NOMO-1 treated with dmso at 0.1 percent for 144 hours (cell line): ENCODE measurements at regions not wholly inside any gene's neighbourhood (a gene's known extent, or its start where the extent isn't known, plus 50 kb on each side); places are given as distances from the start of the nearest gene placed in this dataset.
A peak's percentile ranks its signal among the peaks of the same experiment; 100 is the strongest.
"Not testable (repeated sequence)": the region's sequence is repeated elsewhere in the genome, so short reads cannot be mapped to it uniquely, and the experiment has no call there.

Experiments used
- DNase-seq: peaks from one replicate; lab custom pipeline; 2025; ENCODE audit not compliant: unreplicated experiment; lab: John Stamatoyannopoulos, UW

GRCh38 chr2:121068851-121069250 lies 216.2 kb downstream of the TFCP2L1 start:
- no peak for DNase-seq

DNA sequence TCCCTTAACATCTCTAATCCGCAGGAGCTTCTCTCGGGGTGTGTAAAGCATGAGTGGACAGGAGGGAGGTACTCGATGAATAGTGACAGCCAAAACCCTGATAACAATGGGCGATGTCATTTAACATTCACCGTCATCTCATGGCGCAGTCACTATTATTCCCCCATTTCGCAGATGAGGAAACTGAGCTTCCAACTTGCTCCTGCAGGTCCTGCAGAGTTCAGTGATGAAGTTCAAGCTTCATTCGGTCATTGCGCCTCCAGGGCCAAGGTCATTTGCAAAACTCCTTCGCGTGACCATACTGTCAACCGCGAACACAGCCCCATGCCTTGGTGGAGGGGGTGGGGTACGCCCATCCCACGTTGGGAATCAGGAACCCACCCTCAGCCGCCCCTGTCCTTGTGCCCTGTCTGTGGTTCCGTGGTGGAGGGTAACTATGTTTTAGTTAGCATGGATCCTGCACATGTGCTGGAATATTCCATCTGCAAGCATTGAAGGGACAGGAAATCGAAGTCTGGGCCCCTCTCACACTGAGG lies 215.5 kb downstream of the TFCP2L1 start:
- DNase-seq, result no peak

GRCh38 chr2:121070061-121070460 lies 214.9 kb downstream of the TFCP2L1 start:
- not testable (repeated sequence) for DNase-seq

GRCh38 chr2:121071034-121071504 lies 213.9 kb downstream of the TFCP2L1 start:
- DNase-seq, result no peak

- no peak for DNase-seq
These were observed 212.2 kb downstream of the TFCP2L1 start for GRCh38 chr2:121072784-121073183.

- no peak for DNase-seq
These were observed 211.4 kb downstream of the TFCP2L1 start for GRCh38 chr2:121073320-121074210.

GRCh38 chr2:121074293-121074932 lies 210.6 kb downstream of the TFCP2L1 start:
- DNase-seq, result no peak

- DNase-seq, result peak; percentile 18
These were observed 209.9 kb downstream of the TFCP2L1 start for GRCh38 chr2:121075006-121075551.

DNA sequence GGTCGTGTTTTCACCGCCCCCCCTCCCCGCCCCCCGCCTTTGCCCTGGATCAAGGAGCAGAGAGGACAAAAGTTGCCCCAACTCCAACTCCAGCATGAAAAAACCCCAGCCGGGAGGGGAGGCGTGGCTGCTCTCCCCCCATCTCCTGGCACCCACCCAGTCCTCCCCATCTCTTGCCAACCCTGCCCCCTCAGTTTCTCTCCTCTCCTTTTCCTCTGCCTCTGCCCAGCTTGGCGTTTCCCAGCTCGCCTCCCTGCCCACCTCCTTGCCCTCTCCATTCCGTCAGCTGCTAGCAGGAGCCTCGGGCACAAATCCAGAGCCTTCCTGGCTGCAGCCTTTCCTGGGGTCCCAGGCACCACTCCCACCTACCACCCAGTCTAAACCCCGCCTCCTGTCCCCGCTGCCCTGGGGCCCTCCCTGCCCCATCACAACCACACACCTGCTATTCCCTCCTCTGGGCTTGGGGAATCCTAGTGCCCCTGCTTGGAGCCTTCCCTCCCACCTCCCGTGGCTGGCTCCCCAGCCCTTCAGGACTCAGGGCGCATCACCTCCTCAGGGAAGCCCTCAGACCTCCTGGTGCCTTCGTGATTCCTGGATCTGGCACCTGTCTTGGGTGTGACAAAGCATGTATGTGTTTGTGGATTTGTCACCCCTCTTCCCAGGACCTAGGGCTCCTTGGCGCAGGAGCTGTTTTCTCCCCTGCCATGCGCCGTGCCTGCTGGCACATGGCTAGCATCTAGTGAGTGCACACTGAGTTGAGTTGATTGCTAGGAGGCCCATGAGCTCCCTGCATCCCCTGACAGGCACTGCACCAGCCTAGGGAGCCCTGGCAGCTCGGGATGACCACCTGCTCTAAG lies 209.1 kb downstream of the TFCP2L1 start:
- DNase-seq, result no peak

DNA sequence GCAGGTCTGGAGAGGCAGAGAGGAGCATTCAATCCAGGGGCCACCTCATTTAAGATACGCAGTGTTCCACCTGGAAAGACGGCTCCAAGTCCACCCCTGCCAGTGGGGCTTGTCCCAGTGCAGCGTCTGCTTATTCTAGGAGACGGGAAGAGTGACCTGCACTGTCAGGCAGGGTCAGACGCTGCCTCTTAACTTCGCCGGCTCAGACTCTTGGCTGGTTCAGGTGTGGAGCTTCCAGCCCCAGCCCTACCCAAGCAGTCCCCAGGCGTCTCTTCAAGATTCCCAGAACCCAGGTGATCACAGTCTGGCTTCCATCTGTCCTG lies 208.5 kb downstream of the TFCP2L1 start:
- no peak for DNase-seq

GRCh38 chr2:121076885-121077549 lies 208.0 kb downstream of the TFCP2L1 start:
- no peak for DNase-seq

GRCh38 chr2:121078899-121079298 lies 206.1 kb downstream of the TFCP2L1 start:
- DNase-seq, result no peak

DNA sequence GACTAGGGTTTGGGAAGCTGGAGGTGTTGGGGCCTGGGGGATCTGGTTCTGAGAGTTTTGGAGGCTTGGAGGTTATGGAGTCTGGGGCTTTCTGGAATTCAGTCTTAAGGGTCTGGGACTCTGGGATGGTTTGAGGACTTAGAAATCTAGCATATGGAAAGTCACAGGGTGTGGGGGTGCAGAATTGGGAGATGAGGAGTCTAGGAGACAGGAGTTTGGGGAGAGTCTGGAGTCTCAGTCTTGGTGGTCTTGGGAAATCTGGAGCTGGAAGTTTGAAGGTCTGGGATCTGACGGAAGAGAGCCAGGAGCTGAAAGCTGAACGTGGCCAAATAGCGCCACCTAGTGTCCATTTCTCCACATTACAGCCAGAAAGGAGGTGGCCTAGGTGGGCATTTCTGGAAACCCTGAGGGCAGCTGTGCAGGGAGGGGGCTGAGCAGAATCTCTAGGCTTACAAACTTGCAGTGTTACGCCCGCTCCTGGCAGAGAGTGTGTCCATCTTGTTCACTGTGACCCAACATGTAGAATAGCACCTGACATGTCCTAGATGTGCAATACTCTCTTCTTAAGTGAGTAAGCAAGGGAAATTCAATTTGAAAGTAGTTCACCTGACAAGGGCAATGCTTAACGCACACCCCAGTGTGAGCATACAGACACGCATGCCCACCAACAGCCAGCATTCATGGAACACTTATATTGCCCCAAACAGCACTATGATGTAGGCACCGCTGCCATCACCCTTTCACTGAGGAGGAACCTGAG lies 204.8 kb downstream of the TFCP2L1 start:
- no peak for DNase-seq

DNA sequence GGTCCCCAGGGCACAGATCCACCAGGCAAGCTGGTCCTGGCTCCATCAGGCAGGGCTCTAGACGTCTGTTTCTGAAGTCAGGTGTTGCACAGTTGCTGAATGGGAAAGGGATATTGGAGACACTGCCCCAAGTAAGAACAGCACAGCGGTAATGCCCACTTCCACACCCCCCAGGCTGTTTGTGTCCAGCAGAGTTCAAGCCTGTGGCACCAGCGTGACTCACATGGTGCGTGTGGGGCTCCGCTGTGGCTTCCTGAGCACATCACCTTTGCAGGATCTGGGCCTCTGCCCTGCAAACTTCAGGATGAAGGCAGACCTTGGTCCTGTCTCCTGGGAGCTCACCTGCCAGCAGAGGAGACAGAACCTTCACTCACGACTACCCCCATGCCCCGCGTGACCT lies 203.3 kb downstream of the TFCP2L1 start:
- no peak for DNase-seq

- DNase-seq, result no peak
These were observed 202.8 kb downstream of the TFCP2L1 start for GRCh38 chr2:121082191-121082590.

DNA sequence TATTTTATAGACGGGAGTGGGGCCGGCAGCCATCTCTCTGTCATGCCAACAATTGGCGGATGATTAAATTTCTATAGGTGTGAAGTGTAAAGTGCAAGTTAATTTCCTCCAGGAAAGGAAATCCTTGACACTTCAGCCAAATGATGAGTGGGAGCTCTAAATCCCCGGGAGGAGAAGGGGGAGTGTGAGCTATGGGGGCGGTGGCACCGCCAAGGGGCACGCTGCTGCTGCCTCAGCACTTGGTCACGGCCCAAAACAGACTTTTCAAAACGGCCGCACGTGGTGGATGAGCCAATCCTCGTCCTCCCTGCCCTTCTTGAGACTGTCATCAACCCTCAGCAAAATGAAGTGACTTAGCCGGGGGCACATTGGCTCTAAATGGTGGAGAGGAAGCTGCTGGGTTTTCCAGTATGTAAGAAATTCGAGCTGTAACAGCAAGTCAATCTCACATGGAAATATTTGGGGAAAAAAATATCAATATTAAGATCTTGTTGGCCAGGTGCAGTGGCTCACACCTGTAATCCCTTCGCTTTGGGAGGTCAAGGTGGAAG lies 200.8 kb downstream of the TFCP2L1 start:
- no peak for DNase-seq

- no peak for DNase-seq
These were observed 199.2 kb downstream of the TFCP2L1 start for GRCh38 chr2:121085801-121086200.

GRCh38 chr2:121086450-121086849 lies 198.6 kb downstream of the TFCP2L1 start:
- no peak for DNase-seq

DNA sequence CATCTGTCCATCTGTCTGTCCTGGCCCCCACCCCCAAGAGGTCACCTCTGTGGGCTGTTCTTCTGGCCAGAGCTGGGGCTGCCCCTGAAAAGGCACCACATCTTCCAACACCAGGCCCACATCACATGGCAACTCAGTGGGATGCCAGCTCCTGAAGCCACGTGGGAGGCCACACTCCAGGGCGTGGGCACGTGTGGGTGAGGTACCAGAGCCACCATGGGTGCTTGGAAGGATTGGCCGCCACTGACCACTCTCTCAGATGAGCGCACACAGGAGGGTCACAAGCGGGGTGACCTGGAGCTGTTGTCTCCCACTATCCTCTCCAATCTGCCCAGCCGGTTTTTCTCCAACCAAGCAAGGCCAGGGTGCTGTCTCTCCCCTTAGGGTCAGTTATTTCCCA lies 197.9 kb downstream of the TFCP2L1 start:
- no peak for DNase-seq
